HG02981 (cell line): ENCODE measurements at regions not wholly inside any gene's neighbourhood (a gene's known extent, or its start where the extent isn't known, plus 50 kb on each side); places are given as distances from the start of the nearest gene placed in this dataset.
"Not testable (repeated sequence)": the region's sequence is repeated elsewhere in the genome, so short reads cannot be mapped to it uniquely, and the experiment has no call there.

Experiments used
- ATAC-seq: cut with Tn5 transposase; IDR thresholded peaks from one replicate; pipeline ENCODE4 v1.9.1; 2021; ENCODE audit warnings: mild to moderate bottlenecking, moderate library complexity; ENCODE audit not compliant: unreplicated experiment

GRCh38 chr7:110187877-110188554 lies 902.9 kb upstream of the LRRN3 start:
- no peak for ATAC-seq

- no peak for ATAC-seq
These were observed 886.4 kb upstream of the LRRN3 start for GRCh38 chr7:110204527-110204926.

GRCh38 chr7:110205899-110206298 lies 885.0 kb upstream of the LRRN3 start:
- no peak for ATAC-seq

- ATAC-seq, result no peak
These were observed 881.0 kb upstream of the LRRN3 start for GRCh38 chr7:110209884-110210283.

GRCh38 chr7:110210941-110211608 lies 879.9 kb upstream of the LRRN3 start:
- no peak for ATAC-seq

- no peak for ATAC-seq
These were observed 866.3 kb upstream of the LRRN3 start for GRCh38 chr7:110224643-110225042.

GRCh38 chr7:110246118-110246517 lies 844.8 kb upstream of the LRRN3 start:
- no peak for ATAC-seq

- ATAC-seq, result no peak
These were observed 837.8 kb upstream of the LRRN3 start for GRCh38 chr7:110253093-110253492.

GRCh38 chr7:110257673-110258072 lies 833.3 kb upstream of the LRRN3 start:
- ATAC-seq, result no peak

GRCh38 chr7:110262251-110262650 lies 828.7 kb upstream of the LRRN3 start:
- no peak for ATAC-seq

GRCh38 chr7:110264288-110264687 lies 826.6 kb upstream of the LRRN3 start:
- no peak for ATAC-seq

- no peak for ATAC-seq
These were observed 809.6 kb upstream of the LRRN3 start for GRCh38 chr7:110281362-110281761.

- ATAC-seq, result no peak
These were observed 807.9 kb upstream of the LRRN3 start for GRCh38 chr7:110283056-110283455.

GRCh38 chr7:110291430-110291829 lies 799.5 kb upstream of the LRRN3 start:
- no peak for ATAC-seq

GRCh38 chr7:110296321-110296720 lies 794.6 kb upstream of the LRRN3 start:
- no peak for ATAC-seq

- ATAC-seq, result no peak
These were observed 783.2 kb upstream of the LRRN3 start for GRCh38 chr7:110307776-110308175.

GRCh38 chr7:110308791-110309190 lies 782.1 kb upstream of the LRRN3 start:
- no peak for ATAC-seq

GRCh38 chr7:110309941-110310340 lies 781.0 kb upstream of the LRRN3 start:
- no peak for ATAC-seq

- no peak for ATAC-seq
These were observed 779.4 kb upstream of the LRRN3 start for GRCh38 chr7:110311556-110311955.

- no peak for ATAC-seq
These were observed 773.2 kb upstream of the LRRN3 start for GRCh38 chr7:110317541-110318265.

GRCh38 chr7:110320285-110320684 lies 770.6 kb upstream of the LRRN3 start:
- ATAC-seq, result not testable (repeated sequence)

- ATAC-seq, result no peak
These were observed 768.1 kb upstream of the LRRN3 start for GRCh38 chr7:110322796-110323195.
